ENCODE measurements at regions not wholly inside any gene's neighbourhood (a gene's known extent, or its start where the extent isn't known, plus 50 kb on each side); places are given as distances from the start of the nearest gene placed in this dataset.

GRCh38 chr9:87434366-87434765, 63.3 kb upstream of the DAPK1 start:
- Histone ChIP-seq H3K9me3 (ENCODE audit: low read depth, low read length) (no peaks in the 10 kb centered on the region), H3K36me3 (ENCODE audit: insufficient read depth, low read length) (no peaks in the 10 kb centered on the region), H3K27ac (ENCODE audit: low read depth, low read length) (no peak overlapping the region), H3K79me2 (ENCODE audit: insufficient read depth, low read length) (no peaks in the 10 kb centered on the region), H3K27me3 (ENCODE audit: insufficient read depth, low read length) (no peaks in the 10 kb centered on the region), H2AFZ (ENCODE audit: low read length) (no peak overlapping the region), H3K4me3 (ENCODE audit: insufficient read depth, low read length) (no peak overlapping the region), H3K4me2 (ENCODE audit: insufficient read depth, low read length) (no peak overlapping the region), H4K20me1 (ENCODE audit: insufficient read depth, low read length) (no peaks in the 10 kb centered on the region), H3K4me1 (ENCODE audit: insufficient read depth, low read length) (no peaks in the 10 kb centered on the region)
- DNase-seq (ENCODE audit: insufficient read length, low spot score, missing footprints): no peak
- no peak for TF ChIP-seq CTCF (IDR thresholded peaks at IDR 0.05; ENCODE audit: extremely low read depth, low read depth, low read length)

- Histone ChIP-seq H3K4me2 (ENCODE audit: insufficient read depth, low read length) (no peak overlapping the region), H3K4me1 (ENCODE audit: insufficient read depth, low read length) (no peaks in the 10 kb centered on the region), H3K9me3 (ENCODE audit: low read depth, low read length) (no peaks in the 10 kb centered on the region), H3K79me2 (ENCODE audit: insufficient read depth, low read length) (no peaks in the 10 kb centered on the region), H4K20me1 (ENCODE audit: insufficient read depth, low read length) (no peaks in the 10 kb centered on the region), H3K36me3 (ENCODE audit: insufficient read depth, low read length) (no peaks in the 10 kb centered on the region), H3K4me3 (ENCODE audit: insufficient read depth, low read length) (no peak overlapping the region), H2AFZ (ENCODE audit: low read length) (no peak overlapping the region), H3K27ac (ENCODE audit: low read depth, low read length) (no peak overlapping the region), H3K27me3 (ENCODE audit: insufficient read depth, low read length) (no peaks in the 10 kb centered on the region)
- TF ChIP-seq CTCF (IDR thresholded peaks at IDR 0.05; ENCODE audit: extremely low read depth, low read depth, low read length): no peak
- DNase-seq (ENCODE audit: insufficient read length, low spot score, missing footprints): no peak
These were observed 62.3 kb upstream of the DAPK1 start for GRCh38 chr9:87435189-87435880.

- no peak overlapping the region for H3K27ac ChIP-seq (ENCODE audit: low read depth, low read length)
- peak overlapping the region; percentile 24 for H2AFZ ChIP-seq (ENCODE audit: low read length)
- H4K20me1 ChIP-seq (ENCODE audit: insufficient read depth, low read length): no peaks in the 10 kb centered on the region
- no peak overlapping the region for H3K4me2 ChIP-seq (ENCODE audit: insufficient read depth, low read length)
- DNase-seq (ENCODE audit: insufficient read length, low spot score, missing footprints): no peak
- H3K79me2 ChIP-seq (ENCODE audit: insufficient read depth, low read length): no peaks in the 10 kb centered on the region
- H3K4me3 ChIP-seq (ENCODE audit: insufficient read depth, low read length): no peak overlapping the region
- no peaks in the 10 kb centered on the region for H3K36me3 ChIP-seq (ENCODE audit: insufficient read depth, low read length)
- no peaks in the 10 kb centered on the region for H3K27me3 ChIP-seq (ENCODE audit: insufficient read depth, low read length)
- H3K9me3 ChIP-seq (ENCODE audit: low read depth, low read length): no peaks in the 10 kb centered on the region
- no peak for TF ChIP-seq CTCF (IDR thresholded peaks at IDR 0.05; ENCODE audit: extremely low read depth, low read depth, low read length)
- no peaks in the 10 kb centered on the region for H3K4me1 ChIP-seq (ENCODE audit: insufficient read depth, low read length)
These were observed 61.0 kb upstream of the DAPK1 start for GRCh38 chr9:87436716-87437115.

- Histone ChIP-seq H4K20me1 (ENCODE audit: insufficient read depth, low read length) (no peaks in the 10 kb centered on the region), H3K9me3 (ENCODE audit: low read depth, low read length) (no peaks in the 10 kb centered on the region), H3K4me3 (ENCODE audit: insufficient read depth, low read length) (no peak overlapping the region), H3K79me2 (ENCODE audit: insufficient read depth, low read length) (no peaks in the 10 kb centered on the region), H2AFZ (ENCODE audit: low read length) (no peak overlapping the region), H3K27ac (ENCODE audit: low read depth, low read length) (no peak overlapping the region), H3K27me3 (ENCODE audit: insufficient read depth, low read length) (no peaks in the 10 kb centered on the region), H3K36me3 (ENCODE audit: insufficient read depth, low read length) (no peaks in the 10 kb centered on the region), H3K4me1 (ENCODE audit: insufficient read depth, low read length) (no peaks in the 10 kb centered on the region), H3K4me2 (ENCODE audit: insufficient read depth, low read length) (no peak overlapping the region)
- DNase-seq (ENCODE audit: insufficient read length, low spot score, missing footprints): no peak
- TF ChIP-seq CTCF (IDR thresholded peaks at IDR 0.05; ENCODE audit: extremely low read depth, low read depth, low read length): no peak
These were observed 59.7 kb upstream of the DAPK1 start for GRCh38 chr9:87437966-87438365.

All from osteoblast (primary cell).